ENCODE measurements at regions not wholly inside any gene's neighbourhood (a gene's known extent, or its start where the extent isn't known, plus 50 kb on each side); places are given as distances from the start of the nearest gene placed in this dataset.

DNA sequence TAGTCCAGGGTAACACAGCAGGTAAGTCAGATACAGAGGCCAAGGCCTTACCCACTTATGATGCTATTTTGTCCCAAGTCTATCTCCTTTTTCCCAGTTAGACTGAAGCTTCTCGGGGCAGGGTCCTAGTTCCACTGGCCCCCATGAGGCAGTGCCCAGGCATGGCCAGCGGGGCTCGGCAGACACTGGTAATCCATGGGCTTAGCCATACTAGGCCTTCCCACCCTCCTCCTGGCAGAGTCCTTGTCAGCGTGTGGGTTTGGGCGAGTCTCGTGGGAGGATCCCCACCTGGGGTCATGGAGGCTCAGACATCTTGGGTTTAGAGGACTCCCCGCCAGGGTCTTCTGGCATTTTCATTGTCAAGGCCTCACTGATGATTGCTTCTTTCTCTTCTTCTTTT is 84.7 kb upstream of the BRD7 start (continued):
- no peak for TF ChIP-seq ZNF169 (tag by site-specific recombination; IDR thresholded peaks at IDR 0.05)

DNA sequence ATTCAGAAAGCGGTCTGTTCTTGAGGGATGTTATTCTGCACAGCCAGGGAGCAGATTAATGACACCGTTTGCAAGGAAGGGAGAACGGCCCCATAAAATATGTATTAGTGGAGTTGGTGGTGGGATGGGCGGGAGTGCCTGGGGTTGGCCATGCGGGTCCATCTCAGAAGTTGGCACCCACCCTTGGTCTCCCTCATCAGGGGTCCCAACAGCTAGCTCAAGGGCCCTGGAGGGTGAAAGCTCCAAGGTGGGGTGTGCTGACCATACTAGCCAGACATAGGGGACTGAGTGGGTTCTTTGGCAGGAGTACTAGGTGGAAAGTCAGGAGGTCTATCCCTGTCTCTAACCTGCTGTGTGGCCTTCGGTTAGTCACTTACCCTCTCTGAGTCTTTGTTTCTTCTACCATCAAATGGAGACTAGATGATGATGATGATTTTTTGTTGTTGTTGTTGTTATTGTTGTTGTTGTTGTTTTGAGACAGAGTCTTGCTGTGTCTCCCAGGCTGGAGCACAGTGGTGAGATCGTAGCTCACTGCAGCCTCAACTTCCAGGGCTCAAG is 83.2 kb upstream of the BRD7 start:
- CTCF ChIA-PET: interaction anchor here (0.7 kb wide), 1 partner anchor 218 kb away, joined by 4 read pairs; no protein-coding TSS in a partner anchor
- Histone ChIP-seq H3K27ac (ENCODE audit: extremely low read depth, low read depth, low read length) (no peak overlapping the region), H3K9me3 (ENCODE audit: control insufficient read depth, insufficient read depth, low read depth, low read length) (no peaks in the 10 kb centered on the region), H3K4me1 (ENCODE audit: control insufficient read depth, insufficient read depth, low read length) (no peaks in the 10 kb centered on the region), H3K36me3 (ENCODE audit: control insufficient read depth in 2 of 2, insufficient read depth in 1 of 2, low read length in 2 of 2) (no peaks in the 10 kb centered on the region), H3K4me3 (ENCODE audit: low read depth, low read length) (no peak overlapping the region)
- TF ChIP-seq, protein P1, sequence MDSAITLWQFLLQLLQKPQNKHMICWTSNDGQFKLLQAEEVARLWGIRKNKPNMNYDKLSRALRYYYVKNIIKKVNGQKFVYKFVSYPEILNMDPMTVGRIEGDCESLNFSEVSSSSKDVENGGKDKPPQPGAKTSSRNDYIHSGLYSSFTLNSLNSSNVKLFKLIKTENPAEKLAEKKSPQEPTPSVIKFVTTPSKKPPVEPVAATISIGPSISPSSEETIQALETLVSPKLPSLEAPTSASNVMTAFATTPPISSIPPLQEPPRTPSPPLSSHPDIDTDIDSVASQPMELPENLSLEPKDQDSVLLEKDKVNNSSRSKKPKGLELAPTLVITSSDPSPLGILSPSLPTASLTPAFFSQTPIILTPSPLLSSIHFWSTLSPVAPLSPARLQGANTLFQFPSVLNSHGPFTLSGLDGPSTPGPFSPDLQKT (IDR thresholded peaks at IDR 0.05; ENCODE audit: borderline replicate concordance, low read depth, low read length): no peak
- TF ChIP-seq ZBTB1 (tag by site-specific recombination; IDR thresholded peaks at IDR 0.05): no peak
- TF ChIP-seq ZNF768 (tag by site-specific recombination; IDR thresholded peaks at IDR 0.05): peak; percentile 18; the same call in 1 of the 2 replicates
- TF ChIP-seq ZFHX2 (tag by site-specific recombination; conservative IDR thresholded peaks at IDR 0.05): no peak
- no peak for TF ChIP-seq OVOL3 (tag by site-specific recombination; IDR thresholded peaks at IDR 0.05)
- no peak for TF ChIP-seq ZNF148 (tag by site-specific recombination; IDR thresholded peaks at IDR 0.05; ENCODE audit: borderline replicate concordance)
- POLR2A ChIA-PET: no interaction called here

GRCh38 chr16:50450957-50451356 is 82.2 kb upstream of the BRD7 start:
- no peak overlapping the region for H3K27ac ChIP-seq (ENCODE audit: extremely low read depth, low read depth, low read length)
- no peak for TF ChIP-seq ZNF174 (tag by site-specific recombination; IDR thresholded peaks at IDR 0.05)
- TF ChIP-seq ZNF510 (tag by site-specific recombination; IDR thresholded peaks at IDR 0.05; ENCODE audit: insufficient replicate concordance): no peak
- TF ChIP-seq, protein P2, sequence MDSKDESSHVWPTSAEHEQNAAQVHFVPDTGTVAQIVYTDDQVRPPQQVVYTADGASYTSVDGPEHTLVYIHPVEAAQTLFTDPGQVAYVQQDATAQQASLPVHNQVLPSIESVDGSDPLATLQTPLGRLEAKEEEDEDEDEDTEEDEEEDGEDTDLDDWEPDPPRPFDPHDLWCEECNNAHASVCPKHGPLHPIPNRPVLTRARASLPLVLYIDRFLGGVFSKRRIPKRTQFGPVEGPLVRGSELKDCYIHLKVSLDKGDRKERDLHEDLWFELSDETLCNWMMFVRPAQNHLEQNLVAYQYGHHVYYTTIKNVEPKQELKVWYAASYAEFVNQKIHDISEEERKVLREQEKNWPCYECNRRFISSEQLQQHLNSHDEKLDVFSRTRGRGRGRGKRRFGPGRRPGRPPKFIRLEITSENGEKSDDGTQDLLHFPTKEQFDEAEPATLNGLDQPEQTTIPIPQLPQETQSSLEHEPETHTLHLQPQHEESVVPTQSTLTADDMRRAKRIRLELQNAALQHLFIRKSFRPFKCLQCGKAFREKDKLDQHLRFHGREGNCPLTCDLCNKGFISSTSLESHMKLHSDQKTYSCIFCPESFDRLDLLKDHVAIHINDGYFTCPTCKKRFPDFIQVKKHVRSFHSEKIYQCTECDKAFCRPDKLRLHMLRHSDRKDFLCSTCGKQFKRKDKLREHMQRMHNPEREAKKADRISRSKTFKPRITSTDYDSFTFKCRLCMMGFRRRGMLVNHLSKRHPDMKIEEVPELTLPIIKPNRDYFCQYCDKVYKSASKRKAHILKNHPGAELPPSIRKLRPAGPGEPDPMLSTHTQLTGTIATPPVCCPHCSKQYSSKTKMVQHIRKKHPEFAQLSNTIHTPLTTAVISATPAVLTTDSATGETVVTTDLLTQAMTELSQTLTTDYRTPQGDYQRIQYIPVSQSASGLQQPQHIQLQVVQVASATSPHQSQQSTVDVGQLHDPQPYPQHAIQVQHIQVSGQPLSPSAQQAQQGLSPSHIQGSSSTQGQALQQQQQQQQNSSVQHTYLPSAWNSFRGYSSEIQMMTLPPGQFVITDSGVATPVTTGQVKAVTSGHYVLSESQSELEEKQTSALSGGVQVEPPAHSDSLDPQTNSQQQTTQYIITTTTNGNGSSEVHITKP (tag by site-specific recombination; IDR thresholded peaks at IDR 0.05): no peak
- H3K4me1 ChIP-seq (ENCODE audit: control insufficient read depth, insufficient read depth, low read length): no peaks in the 10 kb centered on the region
- H3K4me3 ChIP-seq (ENCODE audit: low read depth, low read length): no peak overlapping the region
- POLR2A ChIA-PET: no interaction called here
- CTCF ChIA-PET: no interaction called here
- H3K9me3 ChIP-seq (ENCODE audit: control insufficient read depth, insufficient read depth, low read depth, low read length): no peaks in the 10 kb centered on the region
- no peaks in the 10 kb centered on the region for H3K36me3 ChIP-seq (ENCODE audit: control insufficient read depth in 2 of 2, insufficient read depth in 1 of 2, low read length in 2 of 2)

GRCh38 chr16:50449800-50450199 is 81.0 kb upstream of the BRD7 start:
- Histone ChIP-seq H3K4me1 (ENCODE audit: control insufficient read depth, insufficient read depth, low read length) (no peaks in the 10 kb centered on the region), H3K27ac (ENCODE audit: extremely low read depth, low read depth, low read length) (no peak overlapping the region), H3K36me3 (ENCODE audit: control insufficient read depth in 2 of 2, insufficient read depth in 1 of 2, low read length in 2 of 2) (no peaks in the 10 kb centered on the region), H3K9me3 (ENCODE audit: control insufficient read depth, insufficient read depth, low read depth, low read length) (no peaks in the 10 kb centered on the region), H3K4me3 (ENCODE audit: low read depth, low read length) (no peak overlapping the region)
- POLR2A ChIA-PET: no interaction called here
- CTCF ChIA-PET: interaction anchor here (0.8 kb wide), 1 partner anchor 22 kb away, joined by 3 read pairs; no protein-coding TSS in a partner anchor
- TF ChIP-seq ZNF211 (tag by site-specific recombination; IDR thresholded peaks at IDR 0.05; ENCODE audit: low read depth) (no peak), ZNF335 (tag by site-specific recombination; conservative IDR thresholded peaks at IDR 0.05) (no peak), ZNF223 (tag by site-specific recombination; IDR thresholded peaks at IDR 0.05) (no peak), BCL6B (tag by site-specific recombination; IDR thresholded peaks at IDR 0.05) (no peak), BCL11B (tag by site-specific recombination; IDR thresholded peaks at IDR 0.05; ENCODE audit: low read depth) (no peak), ZFP3 (tag by site-specific recombination; IDR thresholded peaks at IDR 0.05; ENCODE audit: low read depth) (no peak)
- TF ChIP-seq, protein P3, sequence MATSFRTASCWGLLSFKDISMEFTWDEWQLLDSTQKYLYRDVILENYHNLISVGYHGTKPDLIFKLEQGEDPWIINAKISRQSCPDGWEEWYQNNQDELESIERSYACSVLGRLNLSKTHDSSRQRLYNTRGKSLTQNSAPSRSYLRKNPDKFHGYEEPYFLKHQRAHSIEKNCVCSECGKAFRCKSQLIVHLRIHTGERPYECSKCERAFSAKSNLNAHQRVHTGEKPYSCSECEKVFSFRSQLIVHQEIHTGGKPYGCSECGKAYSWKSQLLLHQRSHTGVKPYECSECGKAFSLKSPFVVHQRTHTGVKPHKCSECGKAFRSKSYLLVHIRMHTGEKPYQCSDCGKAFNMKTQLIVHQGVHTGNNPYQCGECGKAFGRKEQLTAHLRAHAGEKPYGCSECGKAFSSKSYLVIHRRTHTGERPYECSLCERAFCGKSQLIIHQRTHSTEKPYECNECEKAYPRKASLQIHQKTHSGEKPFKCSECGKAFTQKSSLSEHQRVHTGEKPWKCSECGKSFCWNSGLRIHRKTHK (tag by site-specific recombination; IDR thresholded peaks at IDR 0.05): no peak
- TF ChIP-seq, protein P4, sequence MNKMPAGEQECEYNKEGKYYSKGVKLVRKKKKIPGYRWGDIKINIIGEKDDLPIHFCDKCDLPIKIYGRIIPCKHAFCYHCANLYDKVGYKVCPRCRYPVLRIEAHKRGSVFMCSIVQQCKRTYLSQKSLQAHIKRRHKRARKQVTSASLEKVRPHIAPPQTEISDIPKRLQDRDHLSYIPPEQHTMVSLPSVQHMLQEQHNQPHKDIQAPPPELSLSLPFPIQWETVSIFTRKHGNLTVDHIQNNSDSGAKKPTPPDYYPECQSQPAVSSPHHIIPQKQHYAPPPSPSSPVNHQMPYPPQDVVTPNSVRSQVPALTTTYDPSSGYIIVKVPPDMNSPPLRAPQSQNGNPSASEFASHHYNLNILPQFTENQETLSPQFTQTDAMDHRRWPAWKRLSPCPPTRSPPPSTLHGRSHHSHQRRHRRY (tag by site-specific recombination; IDR thresholded peaks at IDR 0.05): no peak

All from HEK293 (cell line).